ENCODE measurements at regions not wholly inside any gene's neighbourhood (a gene's known extent, or its start where the extent isn't known, plus 50 kb on each side); places are given as distances from the start of the nearest gene placed in this dataset.

DNA sequence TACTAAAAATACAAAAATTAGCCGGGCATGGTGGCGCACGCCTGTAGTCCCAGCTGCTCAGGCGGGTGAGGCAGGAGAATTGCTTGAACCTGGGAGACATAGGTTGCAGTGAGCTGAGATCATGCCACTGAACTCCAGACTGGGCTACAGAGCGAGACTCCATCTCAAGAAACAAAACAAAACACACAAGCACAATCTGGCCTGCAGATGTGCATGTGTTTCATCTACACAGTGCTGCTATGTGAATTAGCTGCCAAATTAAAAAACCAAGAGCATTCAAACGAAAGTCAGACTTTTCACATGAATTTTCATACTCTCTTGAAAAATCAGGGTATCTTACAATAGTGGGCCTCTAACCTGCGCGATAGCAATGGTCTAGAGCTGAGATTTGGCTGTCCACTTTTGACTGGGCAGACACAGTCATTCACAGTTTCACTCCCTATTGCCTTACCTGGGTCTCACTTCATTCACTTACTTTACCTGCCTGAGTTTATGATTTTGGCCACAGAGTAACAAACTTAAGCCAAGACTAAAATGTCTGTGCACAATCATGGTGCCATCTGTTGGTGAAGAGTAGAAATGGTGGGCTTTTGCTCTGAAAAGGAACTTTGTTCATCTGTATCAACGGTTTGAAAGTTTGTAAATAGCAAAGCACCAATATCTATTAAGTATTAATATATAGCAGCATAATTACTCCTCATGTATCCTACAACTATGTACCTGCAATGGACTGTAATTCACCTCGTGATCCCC is 138.5 kb upstream of the UST start:
- TF ChIP-seq, protein P1, sequence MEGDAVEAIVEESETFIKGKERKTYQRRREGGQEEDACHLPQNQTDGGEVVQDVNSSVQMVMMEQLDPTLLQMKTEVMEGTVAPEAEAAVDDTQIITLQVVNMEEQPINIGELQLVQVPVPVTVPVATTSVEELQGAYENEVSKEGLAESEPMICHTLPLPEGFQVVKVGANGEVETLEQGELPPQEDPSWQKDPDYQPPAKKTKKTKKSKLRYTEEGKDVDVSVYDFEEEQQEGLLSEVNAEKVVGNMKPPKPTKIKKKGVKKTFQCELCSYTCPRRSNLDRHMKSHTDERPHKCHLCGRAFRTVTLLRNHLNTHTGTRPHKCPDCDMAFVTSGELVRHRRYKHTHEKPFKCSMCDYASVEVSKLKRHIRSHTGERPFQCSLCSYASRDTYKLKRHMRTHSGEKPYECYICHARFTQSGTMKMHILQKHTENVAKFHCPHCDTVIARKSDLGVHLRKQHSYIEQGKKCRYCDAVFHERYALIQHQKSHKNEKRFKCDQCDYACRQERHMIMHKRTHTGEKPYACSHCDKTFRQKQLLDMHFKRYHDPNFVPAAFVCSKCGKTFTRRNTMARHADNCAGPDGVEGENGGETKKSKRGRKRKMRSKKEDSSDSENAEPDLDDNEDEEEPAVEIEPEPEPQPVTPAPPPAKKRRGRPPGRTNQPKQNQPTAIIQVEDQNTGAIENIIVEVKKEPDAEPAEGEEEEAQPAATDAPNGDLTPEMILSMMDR (conservative IDR thresholded peaks at IDR 0.05 in 1 of 2, IDR thresholded peaks at IDR 0.05 in 1 of 2; ENCODE audit: low read depth in 1 of 2, low read length in 2 of 2), result peak; percentile 39 to 71
- TF ChIP-seq EZH2 (IDR thresholded peaks at IDR 0.05; ENCODE audit: low read length, missing control alignments), result no peak
